HG02759 (cell line): ENCODE measurements at regions not wholly inside any gene's neighbourhood (a gene's known extent, or its start where the extent isn't known, plus 50 kb on each side); places are given as distances from the start of the nearest gene placed in this dataset.
"Not testable (repeated sequence)": the region's sequence is repeated elsewhere in the genome, so short reads cannot be mapped to it uniquely, and the experiment has no call there.

Experiments
- ATAC-seq: cut with Tn5 transposase; IDR thresholded peaks from one replicate; pipeline ENCODE4 v1.9.1; 2021; ENCODE audit warnings: mild to moderate bottlenecking, moderate library complexity; ENCODE audit not compliant: unreplicated experiment

- ATAC-seq, result no peak
Observed at GRCh38 chr6:156689656-156690055, 87.5 kb upstream of the ARID1B start.

- ATAC-seq, result no peak
Observed at GRCh38 chr6:156688620-156688971, 88.6 kb upstream of the ARID1B start.

- ATAC-seq, result no peak
Observed at GRCh38 chr6:156687789-156688619, 89.2 kb upstream of the ARID1B start.

- ATAC-seq, result peak; percentile 84
Observed at GRCh38 chr6:156686995-156687788, 90.0 kb upstream of the ARID1B start.

GRCh38 chr6:156686301-156686994, 90.7 kb upstream of the ARID1B start:
- peak; percentile 13 for ATAC-seq

GRCh38 chr6:156685823-156686222, 91.4 kb upstream of the ARID1B start:
- ATAC-seq, result no peak

- no peak for ATAC-seq
Observed at GRCh38 chr6:156683821-156684220, 93.4 kb upstream of the ARID1B start.

GRCh38 chr6:156676721-156677120, 100.5 kb upstream of the ARID1B start:
- ATAC-seq, result no peak

- no peak for ATAC-seq
Observed at GRCh38 chr6:156674197-156674596, 103.0 kb upstream of the ARID1B start.

GRCh38 chr6:156670097-156670496, 107.1 kb upstream of the ARID1B start:
- ATAC-seq, result not testable (repeated sequence)

- ATAC-seq, result no peak
Observed at GRCh38 chr6:156662025-156662445, 115.1 kb upstream of the ARID1B start.

GRCh38 chr6:156660389-156660788, 116.8 kb upstream of the ARID1B start:
- ATAC-seq, result no peak

GRCh38 chr6:156659822-156660198, 117.4 kb upstream of the ARID1B start:
- no peak for ATAC-seq

- no peak for ATAC-seq
Observed at GRCh38 chr6:156658966-156659821, 118.0 kb upstream of the ARID1B start.

- no peak for ATAC-seq
Observed at GRCh38 chr6:156658186-156658965, 118.8 kb upstream of the ARID1B start.

- ATAC-seq, result no peak
Observed at GRCh38 chr6:156657296-156657695, 119.9 kb upstream of the ARID1B start.

GRCh38 chr6:156654919-156655918, 122.0 kb upstream of the ARID1B start:
- no peak for ATAC-seq

- ATAC-seq, result peak; percentile 60
Observed at GRCh38 chr6:156652231-156652750, 124.9 kb upstream of the ARID1B start.
